ENCODE measurements at regions not wholly inside any gene's neighbourhood (a gene's known extent, or its start where the extent isn't known, plus 50 kb on each side); places are given as distances from the start of the nearest gene placed in this dataset.

DNA sequence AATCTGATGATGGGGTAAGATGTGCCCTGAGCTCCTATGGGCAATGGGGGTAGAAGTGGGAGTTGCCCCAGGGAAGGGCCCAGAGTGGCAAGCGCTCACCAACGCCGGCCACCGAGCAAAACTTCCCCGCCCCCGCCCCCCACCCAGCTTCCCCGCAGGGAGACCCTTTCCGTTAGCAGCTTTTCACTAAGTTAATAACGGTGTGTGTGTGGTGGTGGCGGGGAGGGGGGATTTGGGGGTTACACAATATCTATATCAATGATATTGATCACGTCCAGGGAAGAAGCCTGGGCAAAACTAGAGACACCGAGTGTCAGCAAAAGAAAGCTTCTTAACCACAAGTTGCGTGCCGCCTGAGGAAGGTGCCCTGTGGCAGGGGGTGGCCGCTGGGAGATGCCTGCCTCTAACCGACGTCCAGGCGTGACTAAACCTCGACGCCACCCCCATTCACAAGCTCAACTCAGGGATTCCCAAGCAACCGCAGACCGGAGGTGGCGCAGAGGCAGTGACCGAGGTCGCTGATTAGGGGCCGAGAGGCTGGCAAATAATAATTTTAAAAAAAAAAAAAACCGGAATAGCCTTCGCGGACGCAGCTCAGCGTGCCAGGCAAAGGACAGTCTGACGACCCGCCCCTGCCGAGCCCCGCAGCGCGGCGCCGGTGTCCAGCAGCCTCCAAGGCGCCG lies 222.6 kb downstream of the MEF2C start:
- no peak for TF ChIP-seq POLR2AphosphoS5 (IDR thresholded peaks at IDR 0.05; ENCODE audit: low read depth)
- TF ChIP-seq GABPA (IDR thresholded peaks at IDR 0.05; ENCODE audit: low read depth): no peak

Measured in HL-60 (cell line).